ENCODE measurements at regions not wholly inside any gene's neighbourhood (a gene's known extent, or its start where the extent isn't known, plus 50 kb on each side); places are given as distances from the start of the nearest gene placed in this dataset.
"Not testable (repeated sequence)": the region's sequence is repeated elsewhere in the genome, so short reads cannot be mapped to it uniquely, and the experiment has no call there.

DNA sequence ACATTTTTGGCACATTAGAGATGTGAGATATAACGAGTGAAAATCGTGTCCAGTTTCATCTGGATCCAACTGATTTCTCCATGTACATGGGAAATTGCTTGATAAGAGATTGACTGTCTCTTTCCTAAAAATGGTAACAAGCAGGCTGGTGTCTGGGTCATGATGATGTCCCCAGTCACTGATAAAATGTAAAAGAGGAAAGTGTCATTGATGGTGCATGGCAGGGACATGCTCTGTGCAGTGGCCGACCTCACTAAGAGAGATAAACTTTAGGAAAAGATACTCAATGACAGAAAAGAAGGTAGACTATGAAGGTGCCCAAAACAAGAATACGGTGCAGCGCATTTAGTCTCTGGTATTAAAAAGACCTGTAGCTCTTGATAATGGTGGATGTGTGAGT lies 1517.5 kb downstream of the RPIA start:
- DNase-seq (ENCODE audit: extremely low read depth, low read depth): no peak

- no peak for DNase-seq (ENCODE audit: extremely low read depth, low read depth)
These were observed 1518.3 kb downstream of the RPIA start for GRCh38 chr2:90209806-90210205.

- not testable (repeated sequence) for DNase-seq (ENCODE audit: extremely low read depth, low read depth)
These were observed 1524.4 kb downstream of the RPIA start for GRCh38 chr2:90215880-90216279.

DNA sequence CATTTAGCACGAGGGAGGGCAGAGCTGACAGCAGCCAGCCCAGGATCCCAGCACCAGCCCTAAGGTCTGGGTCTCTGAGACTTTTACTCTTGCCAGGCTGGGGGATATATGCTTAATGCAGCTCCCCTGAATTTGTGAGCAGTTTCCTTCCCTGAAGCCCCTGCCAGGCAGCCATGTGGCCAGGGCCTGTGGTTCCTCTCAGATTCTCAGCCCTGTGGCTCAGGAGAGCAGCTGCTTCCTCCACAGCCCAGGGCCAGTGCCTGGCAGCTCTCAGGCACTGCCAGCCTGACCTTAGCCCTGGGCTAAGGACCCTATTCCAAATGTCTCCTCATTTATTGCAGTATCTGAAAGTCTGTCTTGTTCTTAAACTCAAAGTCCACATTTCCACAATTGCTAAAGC lies 1525.3 kb downstream of the RPIA start:
- not testable (repeated sequence) for DNase-seq (ENCODE audit: extremely low read depth, low read depth)

GRCh38 chr2:90218534-90218933 lies 1527.1 kb downstream of the RPIA start:
- DNase-seq (ENCODE audit: extremely low read depth, low read depth): not testable (repeated sequence)

GRCh38 chr2:90220623-90221299 lies 1529.3 kb downstream of the RPIA start:
- DNase-seq (ENCODE audit: extremely low read depth, low read depth): not testable (repeated sequence)

GRCh38 chr2:90221300-90221651 lies 1529.8 kb downstream of the RPIA start:
- DNase-seq (ENCODE audit: extremely low read depth, low read depth): no peak

DNA sequence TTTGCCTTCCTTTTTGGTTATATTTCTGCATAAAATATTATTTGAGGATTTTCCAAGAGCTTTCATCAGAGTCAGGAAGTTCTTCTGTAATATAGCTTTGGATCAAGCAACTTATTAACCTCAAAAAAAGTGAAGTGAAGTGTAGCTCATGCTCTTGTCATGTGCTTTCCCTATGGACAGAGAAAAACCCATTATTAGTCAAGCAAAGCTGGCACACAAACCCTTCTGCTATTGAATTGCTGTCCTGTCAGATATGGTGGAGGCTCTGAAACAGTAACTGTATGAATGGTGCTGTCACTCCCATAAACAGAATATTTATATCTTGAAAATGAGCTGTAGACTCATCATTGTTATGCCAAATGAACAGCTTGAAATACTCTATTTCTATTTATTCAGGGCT lies 1533.3 kb downstream of the RPIA start:
- not testable (repeated sequence) for DNase-seq (ENCODE audit: extremely low read depth, low read depth)

DNA sequence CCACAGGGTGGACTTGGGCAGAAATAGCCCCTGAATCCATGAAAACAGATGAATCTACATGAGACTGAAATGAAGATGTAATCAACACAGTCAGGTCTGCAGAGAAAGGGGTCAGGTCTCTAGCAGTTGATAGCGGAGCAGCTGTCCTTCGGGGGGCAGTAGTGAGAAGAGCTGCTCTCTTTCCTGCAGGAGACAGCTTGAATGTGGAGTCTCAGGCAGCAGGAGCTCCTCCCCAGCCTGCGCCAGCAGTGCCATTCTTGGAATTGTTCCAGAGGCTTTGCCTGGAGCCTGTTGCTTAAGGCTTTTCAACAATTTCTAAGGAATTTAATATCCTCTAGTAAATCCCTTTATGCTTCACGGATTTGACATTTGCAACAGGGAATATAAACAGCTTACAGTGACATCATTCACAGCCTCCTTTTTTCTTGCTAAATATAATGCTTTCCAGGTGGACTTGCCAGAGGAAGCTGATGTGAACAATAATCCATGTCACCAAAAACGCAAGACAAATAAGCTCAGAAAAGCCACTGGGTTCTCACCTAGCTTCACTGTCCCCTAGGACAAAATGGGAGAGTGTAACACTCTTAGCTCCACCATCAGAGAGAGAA lies 1535.1 kb downstream of the RPIA start:
- peak; percentile 19 for DNase-seq (ENCODE audit: extremely low read depth, low read depth)

DNA sequence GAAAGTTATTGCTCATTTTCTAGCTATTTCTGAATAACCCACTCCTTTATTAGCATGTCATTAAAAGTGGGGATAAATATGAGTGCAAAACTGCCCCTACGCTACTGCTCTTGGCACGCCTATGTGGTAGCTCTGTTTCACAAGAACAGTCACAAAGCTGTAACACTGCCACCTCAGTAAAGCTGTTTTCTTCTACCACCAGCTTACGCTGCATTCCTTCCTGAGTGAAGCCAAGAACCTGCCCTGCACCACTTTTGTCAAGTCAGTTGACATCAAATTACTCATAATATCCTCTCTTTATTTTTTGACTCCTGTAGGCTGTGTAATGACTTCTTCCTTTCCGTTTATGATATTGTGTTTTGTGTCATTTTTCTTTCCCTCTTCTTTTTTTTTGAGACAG lies 1539.7 kb downstream of the RPIA start:
- not testable (repeated sequence) for DNase-seq (ENCODE audit: extremely low read depth, low read depth)

GRCh38 chr2:90235452-90235851 lies 1544.0 kb downstream of the RPIA start:
- DNase-seq (ENCODE audit: extremely low read depth, low read depth): not testable (repeated sequence)

- DNase-seq (ENCODE audit: extremely low read depth, low read depth): peak; percentile 28
These were observed 1546.5 kb downstream of the RPIA start for GRCh38 chr2:90237923-90238361.

DNA sequence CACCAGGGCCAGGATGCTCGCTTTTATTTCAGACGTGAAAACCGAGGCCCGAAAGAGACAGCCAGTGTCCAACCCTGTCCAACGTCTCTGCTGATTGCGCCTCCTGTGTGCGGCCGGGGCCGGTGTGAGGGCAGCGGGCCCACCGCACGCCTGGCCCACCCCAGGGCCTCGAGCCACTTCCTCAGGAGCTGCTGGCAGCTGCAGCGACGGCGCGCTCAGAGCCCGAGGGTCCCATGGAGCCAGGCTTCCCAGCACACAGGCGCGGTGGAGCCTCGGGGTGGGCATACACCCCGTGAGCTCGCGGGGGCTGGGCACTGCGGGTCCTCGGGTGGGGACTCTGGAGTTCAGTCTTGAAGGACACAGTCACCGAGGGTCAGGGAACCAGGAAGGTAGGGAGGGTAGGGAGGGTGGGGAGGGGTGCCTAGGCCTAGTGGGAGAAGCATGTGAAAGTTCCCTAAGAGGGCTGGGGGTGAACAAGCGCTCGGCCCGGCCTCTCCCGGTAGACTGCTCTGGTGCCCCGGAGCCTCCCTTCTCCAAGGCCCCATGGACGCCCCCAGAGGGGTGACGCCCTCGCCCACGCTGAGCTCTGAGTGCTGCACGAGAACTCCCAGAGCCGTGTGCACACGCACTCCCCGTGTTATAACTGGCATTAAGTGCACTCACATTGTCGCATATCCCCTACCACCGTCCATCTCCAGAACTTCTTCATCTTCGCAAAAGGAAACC lies 1547.2 kb downstream of the RPIA start:
- DNase-seq (ENCODE audit: extremely low read depth, low read depth): not testable (repeated sequence)

- peak; percentile 43 for DNase-seq (ENCODE audit: extremely low read depth, low read depth)
These were observed 1548.3 kb downstream of the RPIA start for GRCh38 chr2:90239769-90240168.

DNA sequence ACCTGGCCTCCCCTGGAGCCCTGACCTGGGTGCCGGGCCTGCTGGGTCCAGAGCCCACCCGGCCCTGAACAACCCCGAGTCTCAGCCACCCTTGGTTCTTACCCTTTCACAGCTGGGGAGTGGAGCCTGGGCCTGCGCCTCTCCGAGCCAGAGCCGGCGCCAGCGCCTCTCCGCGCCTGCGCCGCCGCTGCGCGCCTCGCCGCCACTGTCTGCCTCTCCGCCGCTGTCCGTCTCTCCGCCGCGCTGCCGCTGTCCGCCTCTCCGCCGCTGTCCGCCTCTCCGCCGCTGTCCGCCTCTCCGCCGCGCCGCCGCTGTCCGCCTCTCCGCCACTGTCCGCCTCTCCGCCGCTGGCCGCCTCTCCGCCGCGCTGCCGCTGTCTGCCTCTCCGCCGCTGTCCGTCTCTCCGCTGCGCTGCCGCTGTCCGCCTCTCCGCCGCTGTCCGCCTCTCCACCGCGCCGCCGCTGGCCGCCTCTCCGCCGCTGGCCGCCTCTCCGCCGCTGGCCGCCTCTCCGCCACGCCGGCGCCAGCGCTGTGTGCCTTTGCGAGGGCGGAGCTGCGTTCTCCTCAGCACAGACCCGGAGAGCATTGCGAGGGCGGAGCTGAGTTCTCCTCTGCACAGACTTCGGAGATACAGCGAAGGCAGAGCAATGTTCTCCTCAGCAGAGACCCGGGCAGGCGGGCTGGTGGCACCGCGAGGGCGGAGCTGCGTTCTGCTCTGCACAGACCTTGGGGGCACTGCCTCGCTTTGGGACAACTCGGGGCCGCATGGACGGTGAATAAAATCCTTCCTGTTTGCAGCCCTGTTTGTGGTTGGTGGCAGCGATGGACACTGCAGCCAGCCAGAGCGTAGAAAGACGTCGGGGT lies 1553.7 kb downstream of the RPIA start:
- not testable (repeated sequence) for DNase-seq (ENCODE audit: extremely low read depth, low read depth)

DNA sequence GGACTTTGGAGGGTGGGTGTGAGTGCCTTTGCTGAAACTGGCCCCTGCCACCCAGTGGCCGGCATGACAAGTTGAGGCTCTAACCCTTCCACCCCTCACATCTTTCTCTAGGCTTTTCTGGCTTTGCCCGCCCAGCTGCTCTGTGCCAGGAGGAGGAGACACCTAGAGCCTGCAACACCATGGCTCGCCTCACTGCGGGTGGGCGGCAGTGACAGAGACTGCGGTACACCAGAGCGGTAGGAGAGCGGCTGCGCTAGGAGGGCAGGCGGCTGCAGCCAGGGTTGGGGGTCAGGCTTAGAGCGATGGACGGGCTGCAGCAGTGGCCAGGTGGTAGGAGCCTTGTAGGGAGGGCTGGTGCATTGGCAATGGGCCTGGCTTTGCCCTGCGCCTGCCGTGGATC lies 1556.9 kb downstream of the RPIA start:
- not testable (repeated sequence) for DNase-seq (ENCODE audit: extremely low read depth, low read depth)

DNA sequence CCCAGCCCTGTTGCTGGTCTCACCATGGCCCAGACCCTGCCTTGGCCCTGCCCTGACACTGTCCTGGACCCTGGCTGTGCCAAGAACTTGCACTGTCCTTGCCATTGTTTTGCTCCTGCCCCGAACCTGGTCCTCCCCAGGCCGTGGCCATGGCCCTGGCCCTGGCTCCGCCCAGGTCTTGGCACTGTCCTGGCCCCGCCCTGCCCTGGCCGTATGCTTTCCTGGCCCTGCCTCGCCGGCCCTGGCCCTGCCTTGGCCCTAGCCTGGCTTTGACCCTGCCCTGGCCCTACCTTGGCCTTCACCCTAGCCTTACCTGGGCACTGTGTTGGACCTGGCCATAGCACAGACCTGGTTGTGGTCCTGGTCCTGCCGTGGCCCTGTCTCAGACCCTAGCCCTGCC lies 1558.9 kb downstream of the RPIA start:
- not testable (repeated sequence) for DNase-seq (ENCODE audit: extremely low read depth, low read depth)

DNA sequence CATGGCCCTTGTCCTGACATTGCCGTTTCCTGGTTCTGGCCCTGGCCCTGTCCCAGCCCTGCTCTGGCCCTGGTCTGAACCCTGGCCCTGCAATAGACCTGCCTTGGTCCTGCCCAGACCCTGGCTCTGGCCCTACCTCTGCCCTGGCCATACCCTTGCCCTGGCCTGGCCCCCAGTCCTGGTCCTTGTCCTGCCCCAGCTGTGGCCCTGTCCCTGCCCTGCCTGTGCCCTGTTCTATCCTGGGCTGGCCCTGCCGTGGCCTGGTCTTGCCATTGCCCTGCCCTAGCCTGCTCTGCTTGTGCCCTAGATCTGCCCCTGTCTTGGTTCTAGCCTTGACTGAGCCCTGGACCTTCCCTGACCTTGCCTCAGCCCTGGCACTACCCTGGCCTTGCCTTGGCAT lies 1560.1 kb downstream of the RPIA start:
- not testable (repeated sequence) for DNase-seq (ENCODE audit: extremely low read depth, low read depth)

- DNase-seq (ENCODE audit: extremely low read depth, low read depth): not testable (repeated sequence)
These were observed 1561.8 kb downstream of the RPIA start for GRCh38 chr2:90253306-90253705.

- not testable (repeated sequence) for DNase-seq (ENCODE audit: extremely low read depth, low read depth)
These were observed 1575.4 kb downstream of the RPIA start for GRCh38 chr2:90266888-90267287.

DNA sequence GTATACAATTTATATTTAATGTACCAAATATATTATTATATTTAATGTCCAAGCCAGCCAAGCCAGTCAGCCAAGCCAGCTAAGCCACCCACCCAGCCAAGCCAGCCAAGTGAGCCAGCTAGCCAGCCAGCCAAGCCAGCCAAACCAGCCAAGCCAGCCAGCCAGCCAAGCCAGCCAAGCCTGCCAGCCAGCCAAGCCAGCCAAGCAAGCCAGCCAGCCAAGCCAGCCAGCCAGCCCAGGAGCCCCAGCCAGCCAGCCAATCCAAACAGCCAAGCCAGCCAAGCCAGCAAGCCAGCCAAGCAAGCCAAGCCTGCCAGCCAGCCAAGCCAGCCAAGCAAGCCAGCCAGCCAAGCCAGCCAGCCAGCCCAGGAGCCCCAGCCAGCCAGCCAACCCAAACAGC lies 1596.3 kb downstream of the RPIA start:
- DNase-seq (ENCODE audit: extremely low read depth, low read depth): not testable (repeated sequence)
